T-helper 1 cell treated with Interleukin-12 subunit alpha and Interleukin-12 subunit beta and Interleukin-4 antibody, amounts not matched to agents 30 μg/mL and 1 μg/mL, for 36 hours (primary cell): ENCODE measurements at regions not wholly inside any gene's neighbourhood (a gene's known extent, or its start where the extent isn't known, plus 50 kb on each side); places are given as distances from the start of the nearest gene placed in this dataset.
A peak's percentile ranks its signal among the peaks of the same experiment; 100 is the strongest.

Source experiments
- H3K27ac Mint-ChIP-seq: one replicate; pipeline ENCODE4 v1.8.0; 2021; ENCODE audit warnings: mild to moderate bottlenecking, mixed read lengths
- H3K27me3 Mint-ChIP-seq: one replicate; pipeline ENCODE4 v1.8.0; 2021; ENCODE audit warnings: low read depth, mixed read lengths
- H3K36me3 Mint-ChIP-seq: one replicate; pipeline ENCODE4 v1.8.0; 2021; ENCODE audit warnings: low read depth, mixed read lengths
- H3K4me1 Mint-ChIP-seq: one replicate; pipeline ENCODE4 v1.8.0; 2021; ENCODE audit warnings: low read depth, mixed read lengths
- H3K4me3 Mint-ChIP-seq: one replicate; pipeline ENCODE4 v1.8.0; 2021; ENCODE audit warnings: mild to moderate bottlenecking, moderate library complexity, mixed read lengths
- H3K9me3 Mint-ChIP-seq: one replicate; pipeline ENCODE4 v1.8.0; 2021; ENCODE audit warnings: mixed read lengths

GRCh38 chr2:102078773-102079172 is 63.8 kb upstream of the IL1R1 start:
- no peak overlapping the region for H3K4me3 Mint-ChIP-seq
- H3K27me3 Mint-ChIP-seq = peaks cover 15% of the 10 kb centered on the region
- H3K27ac Mint-ChIP-seq = no peak overlapping the region
- H3K36me3 Mint-ChIP-seq = peaks cover 5% of the 10 kb centered on the region
- H3K4me1 Mint-ChIP-seq = peaks cover 33% of the 10 kb centered on the region
- peaks cover 13% of the 10 kb centered on the region for H3K9me3 Mint-ChIP-seq

DNA sequence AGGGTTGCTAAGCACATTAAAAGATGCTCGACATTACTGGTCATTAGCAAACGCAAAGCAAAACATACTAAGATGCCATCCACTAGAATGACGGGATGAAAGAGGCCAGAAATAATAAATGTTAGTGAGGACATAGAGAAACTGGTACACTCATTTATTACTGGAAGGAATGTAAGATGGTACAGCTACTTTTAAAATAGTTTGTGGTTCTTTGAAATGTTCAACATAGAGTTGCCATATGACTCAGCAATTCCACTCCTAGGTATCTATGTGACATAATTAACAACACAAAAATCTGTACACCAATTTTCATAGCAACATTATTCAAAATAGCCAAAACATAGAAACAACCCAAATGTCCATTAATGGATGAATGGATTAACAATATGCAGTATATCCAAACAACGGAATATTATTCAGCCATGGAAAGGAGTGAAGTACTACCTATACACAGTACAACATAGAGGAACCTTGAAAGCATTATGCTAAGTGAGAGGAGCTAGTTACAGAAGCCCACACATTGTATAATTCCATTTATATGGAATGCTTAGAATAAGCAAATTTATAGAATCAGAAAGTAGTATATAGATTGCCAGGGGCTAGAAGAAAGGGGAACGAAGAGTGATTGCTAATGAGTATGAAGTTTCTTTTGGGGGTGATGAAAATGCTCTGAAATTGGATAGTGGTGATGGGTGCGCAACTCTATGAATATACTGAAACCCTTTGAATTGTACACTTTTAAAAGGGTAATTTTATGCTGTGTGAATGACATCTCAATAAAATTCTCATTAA is 61.9 kb upstream of the IL1R1 start:
- H3K9me3 Mint-ChIP-seq = peaks cover 13% of the 10 kb centered on the region
- H3K36me3 Mint-ChIP-seq = peaks cover 5% of the 10 kb centered on the region
- no peak overlapping the region for H3K4me3 Mint-ChIP-seq
- peaks cover 15% of the 10 kb centered on the region for H3K27me3 Mint-ChIP-seq
- H3K4me1 Mint-ChIP-seq = peaks cover 29% of the 10 kb centered on the region
- peak overlapping the region; percentile 64 for H3K27ac Mint-ChIP-seq

- Mint-ChIP-seq H3K9me3 (peaks cover 13% of the 10 kb centered on the region), H3K4me1 (peaks cover 29% of the 10 kb centered on the region), H3K27ac (no peak overlapping the region), H3K4me3 (no peak overlapping the region), H3K36me3 (peaks cover 5% of the 10 kb centered on the region), H3K27me3 (peaks cover 15% of the 10 kb centered on the region)
Observed at GRCh38 chr2:102081243-102081522, 61.4 kb upstream of the IL1R1 start.

DNA sequence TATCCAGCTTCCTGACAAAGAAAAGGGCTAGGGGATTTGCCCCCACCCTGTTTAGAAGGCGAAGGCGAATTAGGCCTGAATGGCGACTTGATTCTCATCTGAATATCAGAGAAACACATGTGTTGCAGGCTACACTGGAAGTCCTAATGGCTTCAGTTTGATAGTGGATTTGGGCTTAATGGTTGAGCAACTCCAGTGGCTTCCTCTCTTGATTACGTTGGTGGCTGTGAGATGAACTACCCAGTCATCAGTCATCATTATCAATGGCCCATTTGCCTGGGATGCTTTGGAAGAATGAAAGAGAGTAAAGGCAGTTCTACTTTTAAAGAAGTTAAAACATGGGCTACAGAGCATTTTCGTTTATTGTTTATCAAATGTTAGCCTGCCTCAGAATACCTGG is 60.9 kb upstream of the IL1R1 start:
- no peak overlapping the region for H3K4me3 Mint-ChIP-seq
- H3K27ac Mint-ChIP-seq = no peak overlapping the region
- peaks cover 15% of the 10 kb centered on the region for H3K27me3 Mint-ChIP-seq
- peaks cover 13% of the 10 kb centered on the region for H3K9me3 Mint-ChIP-seq
- peaks cover 5% of the 10 kb centered on the region for H3K36me3 Mint-ChIP-seq
- peaks cover 29% of the 10 kb centered on the region for H3K4me1 Mint-ChIP-seq

- Mint-ChIP-seq H3K27me3 (peaks cover 14% of the 10 kb centered on the region), H3K36me3 (peaks cover 2% of the 10 kb centered on the region), H3K4me3 (peak overlapping the region; percentile 40), H3K27ac (peak overlapping the region; percentile 62), H3K9me3 (peaks cover 13% of the 10 kb centered on the region), H3K4me1 (peaks cover 29% of the 10 kb centered on the region)
Observed at GRCh38 chr2:102082571-102083392, 59.8 kb upstream of the IL1R1 start.

- Mint-ChIP-seq H3K27me3 (peaks cover 14% of the 10 kb centered on the region), H3K4me1 (peaks cover 29% of the 10 kb centered on the region), H3K27ac (peak overlapping the region; percentile 62), H3K36me3 (peaks cover 2% of the 10 kb centered on the region), H3K4me3 (no peak overlapping the region), H3K9me3 (peaks cover 14% of the 10 kb centered on the region)
Observed at GRCh38 chr2:102083393-102083703, 59.2 kb upstream of the IL1R1 start.

- Mint-ChIP-seq H3K4me3 (no peak overlapping the region), H3K4me1 (peaks cover 26% of the 10 kb centered on the region), H3K9me3 (peaks cover 7% of the 10 kb centered on the region), H3K27ac (no peak overlapping the region), H3K36me3 (no peaks in the 10 kb centered on the region), H3K27me3 (peaks cover 7% of the 10 kb centered on the region)
Observed at GRCh38 chr2:102084651-102085050, 57.9 kb upstream of the IL1R1 start.

DNA sequence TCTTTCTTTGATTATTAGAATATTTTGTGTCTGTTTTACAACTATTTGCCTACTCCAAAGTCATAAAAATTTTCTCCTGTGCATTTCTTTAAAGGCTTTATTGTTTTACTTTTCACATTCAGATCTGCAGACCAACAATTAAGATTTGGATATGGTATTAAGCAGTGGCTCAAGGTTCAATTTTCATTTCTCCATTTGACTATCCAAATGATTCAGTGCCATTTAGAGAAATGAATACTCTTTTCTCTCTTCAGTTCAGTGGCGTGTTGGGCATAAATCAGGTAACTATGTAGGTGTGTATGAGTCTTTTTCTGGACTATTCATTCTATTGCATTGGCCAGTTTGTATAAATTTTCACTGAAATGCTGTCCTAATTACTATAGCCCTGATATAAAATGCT is 57.3 kb upstream of the IL1R1 start:
- H3K36me3 Mint-ChIP-seq = no peaks in the 10 kb centered on the region

DNA sequence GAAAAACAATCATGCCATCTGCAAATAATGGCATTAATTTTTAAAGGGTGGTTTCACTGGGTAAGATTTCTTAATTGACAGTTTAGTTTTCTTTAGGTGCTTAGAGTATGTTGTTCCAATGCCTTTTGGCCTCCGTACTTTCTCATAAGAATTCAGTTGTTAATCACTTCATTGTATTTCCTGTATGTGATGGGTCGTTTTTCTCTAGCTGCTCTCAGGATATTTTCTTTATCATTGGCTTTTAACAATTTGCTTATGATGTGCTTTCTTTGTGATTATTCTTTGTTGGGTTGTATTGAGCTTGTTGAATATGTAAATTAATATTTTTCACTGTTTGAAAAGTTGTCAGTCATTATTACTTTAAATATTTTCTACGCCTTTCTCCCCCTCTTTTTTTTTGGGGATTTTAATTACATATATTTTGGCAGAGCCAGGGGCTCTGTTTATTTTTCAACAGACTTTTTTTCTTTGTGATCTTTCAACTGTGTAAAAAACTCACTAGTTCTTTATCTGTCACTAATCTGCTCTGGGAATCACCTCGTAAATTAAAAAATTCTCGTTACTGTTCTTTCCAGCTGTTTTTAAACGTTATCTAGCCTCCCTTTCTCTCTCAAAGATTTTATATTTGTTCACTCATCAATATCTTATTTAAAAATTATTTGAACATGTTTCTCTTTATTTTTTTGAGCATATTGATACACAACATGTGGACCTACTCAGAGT is 56.2 kb upstream of the IL1R1 start:
- H3K36me3 Mint-ChIP-seq = no peaks in the 10 kb centered on the region
- no peak overlapping the region for H3K4me3 Mint-ChIP-seq
- H3K27me3 Mint-ChIP-seq = peaks cover 13% of the 10 kb centered on the region
- peaks cover 17% of the 10 kb centered on the region for H3K9me3 Mint-ChIP-seq
- H3K4me1 Mint-ChIP-seq = peaks cover 17% of the 10 kb centered on the region
- H3K27ac Mint-ChIP-seq = no peak overlapping the region

More for the DNA sequence above, 57.3 kb upstream of the IL1R1 start:
- peaks cover 8% of the 10 kb centered on the region for H3K9me3 Mint-ChIP-seq
- H3K4me1 Mint-ChIP-seq = peaks cover 23% of the 10 kb centered on the region
- no peak overlapping the region for H3K27ac Mint-ChIP-seq
- no peak overlapping the region for H3K4me3 Mint-ChIP-seq
- H3K27me3 Mint-ChIP-seq = peaks cover 7% of the 10 kb centered on the region

DNA sequence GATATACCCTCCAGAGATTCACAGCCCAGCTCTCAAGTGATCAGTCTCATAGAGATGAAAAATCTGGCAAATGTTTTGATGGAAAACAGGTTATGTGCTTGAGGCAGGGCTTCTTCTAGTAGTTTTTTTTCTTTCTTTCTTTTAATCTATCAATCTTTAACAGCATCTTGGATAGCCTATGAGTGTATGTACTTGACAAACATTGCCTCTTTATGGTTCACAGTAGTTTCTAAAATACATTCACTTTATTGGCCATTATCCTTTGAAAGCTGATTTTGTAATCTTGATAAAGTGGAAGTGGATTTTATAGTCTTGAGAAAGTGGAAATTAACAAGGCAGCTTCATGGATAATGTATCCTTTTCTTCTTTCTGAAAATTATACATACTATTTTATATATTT is 51.4 kb upstream of the IL1R1 start:
- no peak overlapping the region for H3K27ac Mint-ChIP-seq
- no peaks in the 10 kb centered on the region for H3K36me3 Mint-ChIP-seq
- H3K27me3 Mint-ChIP-seq = peaks cover 16% of the 10 kb centered on the region
- H3K9me3 Mint-ChIP-seq = peaks cover 21% of the 10 kb centered on the region
- H3K4me1 Mint-ChIP-seq = no peaks in the 10 kb centered on the region
- no peak overlapping the region for H3K4me3 Mint-ChIP-seq

DNA sequence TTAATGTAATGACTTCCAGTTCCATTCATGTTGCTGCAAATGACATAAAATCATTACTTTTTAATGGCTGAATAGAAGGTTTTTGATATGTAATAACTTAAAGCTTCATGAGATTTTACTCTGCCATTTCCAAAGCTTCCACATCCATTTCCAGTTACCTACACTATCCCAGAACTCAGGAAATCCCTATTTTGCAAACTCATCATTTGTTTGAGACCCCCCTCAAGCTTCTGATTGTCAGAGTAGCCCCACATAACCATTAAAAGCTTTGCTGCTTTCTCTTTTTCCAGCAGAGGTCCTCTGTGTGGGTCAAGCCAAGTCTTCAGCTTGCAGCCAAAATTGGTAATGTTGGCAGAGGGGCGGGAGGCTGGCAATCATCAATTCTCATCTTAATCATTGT is 50.6 kb upstream of the IL1R1 start:
- no peak overlapping the region for H3K4me3 Mint-ChIP-seq
- no peak overlapping the region for H3K27ac Mint-ChIP-seq
- peaks cover 21% of the 10 kb centered on the region for H3K9me3 Mint-ChIP-seq
- no peaks in the 10 kb centered on the region for H3K36me3 Mint-ChIP-seq
- peaks cover 18% of the 10 kb centered on the region for H3K27me3 Mint-ChIP-seq
- H3K4me1 Mint-ChIP-seq = no peaks in the 10 kb centered on the region

- Mint-ChIP-seq H3K4me1 (no peaks in the 10 kb centered on the region), H3K27ac (no peak overlapping the region), H3K27me3 (peaks cover 20% of the 10 kb centered on the region), H3K4me3 (no peak overlapping the region), H3K36me3 (no peaks in the 10 kb centered on the region), H3K9me3 (peaks cover 19% of the 10 kb centered on the region)
Observed at GRCh38 chr2:102092535-102092934, 50.0 kb upstream of the IL1R1 start.
